ENCODE measurements at regions not wholly inside any gene's neighbourhood (a gene's known extent, or its start where the extent isn't known, plus 50 kb on each side); places are given as distances from the start of the nearest gene placed in this dataset.

GRCh38 chr11:134531327-134532130, 119.5 kb upstream of the B3GAT1 start:
- TF ChIP-seq POLR2A (IDR thresholded peaks at IDR 0.05; ENCODE audit: extremely low read depth, insufficient read length) = no peak
- TF ChIP-seq MAX (IDR thresholded peaks at IDR 0.05; ENCODE audit: low read depth, low read length) = no peak
- TF ChIP-seq CTCF (IDR thresholded peaks at IDR 0.05; ENCODE audit: low read depth, low read length) = no peak

Measured in NB4 (cell line).